ENCODE measurements at regions not wholly inside any gene's neighbourhood (a gene's known extent, or its start where the extent isn't known, plus 50 kb on each side); places are given as distances from the start of the nearest gene placed in this dataset.

DNA sequence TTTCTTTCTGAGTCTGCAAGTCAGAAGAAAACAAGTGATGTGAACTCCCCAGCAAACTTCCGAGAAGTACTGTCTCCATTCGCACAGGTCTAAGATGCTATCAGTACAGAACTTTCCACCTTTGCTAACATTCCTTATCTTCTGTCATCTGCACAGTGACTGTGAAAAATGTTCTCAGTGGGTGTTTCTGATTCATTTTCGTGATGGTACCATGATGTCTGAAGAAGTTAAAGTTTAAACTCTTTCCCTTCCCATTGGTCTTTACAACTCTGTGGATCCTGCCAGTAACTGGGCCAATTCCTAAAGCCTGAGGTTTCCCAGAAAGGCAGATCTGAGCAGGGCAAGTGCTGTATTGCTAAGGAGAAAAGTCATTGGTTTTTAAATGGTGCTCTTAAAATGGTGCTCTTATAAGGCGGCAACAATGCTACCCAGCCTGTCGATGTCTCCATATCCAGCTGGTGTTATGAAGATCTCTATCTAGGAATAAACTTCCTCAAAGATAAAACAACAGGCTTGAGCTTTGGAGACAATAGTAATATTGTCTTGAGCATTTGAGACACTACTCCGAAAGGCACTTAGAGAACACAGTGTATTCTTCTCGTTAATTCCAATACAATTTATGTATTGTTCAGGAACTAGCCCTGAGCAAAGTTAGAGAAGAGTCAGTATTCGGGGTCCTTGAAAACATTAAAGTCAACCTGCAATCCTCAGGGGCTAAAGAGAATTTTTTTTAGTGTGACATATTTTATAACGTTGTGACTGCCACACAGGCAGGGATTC is 232.3 kb downstream of the OSR1 start:
- H3K27me3 ChIP-seq: no peaks in the 10 kb centered on the region
- H3K36me3 ChIP-seq: no peaks in the 10 kb centered on the region
- no peak for DNase-seq
- intact Hi-C loops (cut with DNase I; ENCODE audit: low total_unique reads): no loop called here
- H3K4me1 ChIP-seq: peaks cover 0 to 24% (median 8%) of the 10 kb centered on the region in 4 donors
- no peak overlapping the region for H3K4me3 ChIP-seq
- H3K9me3 ChIP-seq: no peaks in the 10 kb centered on the region
- no peak for TF ChIP-seq CTCF (IDR thresholded peaks at IDR 0.05)
- no peak overlapping the region for H3K27ac ChIP-seq

- Histone ChIP-seq H3K27ac (no peak overlapping the region), H3K4me3 (no peak overlapping the region), H3K4me1 (peaks cover 0 to 11% (median 4%) of the 10 kb centered on the region in 4 donors), H3K9me3 (no peaks in the 10 kb centered on the region), H3K27me3 (no peaks in the 10 kb centered on the region), H3K36me3 (no peaks in the 10 kb centered on the region)
- intact Hi-C loops (cut with DNase I; ENCODE audit: low total_unique reads): no loop called here
- DNase-seq: no peak
- no peak for TF ChIP-seq CTCF (IDR thresholded peaks at IDR 0.05)
Observed at GRCh38 chr2:19124135-19124534, 234.3 kb downstream of the OSR1 start.

DNA sequence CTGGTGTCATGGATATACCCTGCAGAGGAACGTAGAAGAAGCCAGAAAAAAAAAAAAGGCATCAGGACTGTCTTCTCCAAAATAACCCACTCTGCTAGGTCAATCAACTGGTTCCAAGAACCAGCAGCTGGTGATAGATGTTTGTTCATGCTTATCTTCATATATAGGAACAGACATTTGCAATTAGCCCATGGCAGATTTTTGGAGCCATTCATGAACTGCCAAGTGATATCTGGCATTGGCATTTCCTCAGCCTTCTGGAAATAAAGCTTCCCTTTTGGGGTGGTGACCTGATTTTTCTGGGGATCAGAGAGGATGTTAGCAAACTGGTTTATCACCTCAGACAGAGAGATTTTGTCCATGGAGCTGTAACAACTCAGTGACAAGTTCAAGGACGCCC is 234.9 kb downstream of the OSR1 start:
- Histone ChIP-seq H3K27ac (no peak overlapping the region), H3K27me3 (no peaks in the 10 kb centered on the region), H3K36me3 (no peaks in the 10 kb centered on the region), H3K4me3 (no peak overlapping the region), H3K9me3 (no peaks in the 10 kb centered on the region), H3K4me1 (peaks cover 0 to 11% (median 4%) of the 10 kb centered on the region in 4 donors)
- no peak for DNase-seq
- no peak for TF ChIP-seq CTCF (IDR thresholded peaks at IDR 0.05)
- intact Hi-C loops (cut with DNase I; ENCODE audit: low total_unique reads): no loop called here

GRCh38 chr2:19122220-19122619 is 236.2 kb downstream of the OSR1 start:
- no peak for DNase-seq
- no peak for TF ChIP-seq CTCF (IDR thresholded peaks at IDR 0.05)
- H3K27ac ChIP-seq: no peak overlapping the region
- no peaks in the 10 kb centered on the region for H3K36me3 ChIP-seq
- intact Hi-C loops (cut with DNase I; ENCODE audit: low total_unique reads): no loop called here
- H3K9me3 ChIP-seq: no peaks in the 10 kb centered on the region
- peaks cover 0 to 11% (median 4%) of the 10 kb centered on the region in 4 donors for H3K4me1 ChIP-seq
- no peaks in the 10 kb centered on the region for H3K27me3 ChIP-seq
- no peak overlapping the region for H3K4me3 ChIP-seq

- Histone ChIP-seq H3K27me3 (no peaks in the 10 kb centered on the region), H3K4me3 (no peak overlapping the region), H3K27ac (no peak overlapping the region), H3K9me3 (no peaks in the 10 kb centered on the region), H3K36me3 (no peaks in the 10 kb centered on the region), H3K4me1 (peaks cover 0 to 11% (median 4%) of the 10 kb centered on the region in 4 donors)
- no peak for TF ChIP-seq CTCF (IDR thresholded peaks at IDR 0.05)
- intact Hi-C loops (cut with DNase I; ENCODE audit: low total_unique reads): no loop called here
- no peak for DNase-seq
Observed at GRCh38 chr2:19120941-19121750, 237.3 kb downstream of the OSR1 start.
